CD4-positive, alpha-beta T cell (primary cell): ENCODE measurements at regions not wholly inside any gene's neighbourhood (a gene's known extent, or its start where the extent isn't known, plus 50 kb on each side); places are given as distances from the start of the nearest gene placed in this dataset.

Source experiments
- ATAC-seq: fragments of 200-7000 bp; cut with Tn5 transposase; one replicate; pipeline ENCODE4 v1.10.0; 2022; ENCODE audit warnings: mild to moderate bottlenecking; ENCODE audit not compliant: poor library complexity
- CTCF ChIA-PET: fragments of 350-600 bp; sonication (Branson Sonifier 250); formaldehyde crosslinking; loops from one replicate; lab custom pipeline; 2021; ENCODE audit warnings: antibody characterized with exemption, inconsistent platforms; lab: Charles Lee
- POLR2A ChIA-PET: fragments of 350-600 bp; sonication (Branson Sonifier 250); formaldehyde crosslinking; loops from one replicate; lab custom pipeline; 2021; ENCODE audit warnings: antibody characterized with exemption, inconsistent platforms; lab: Charles Lee
- DNase-seq, 14 experiments: peaks; one replicate each; pipeline ENCODE4 v3.0.0-alpha.2; 2013 to 2020; ENCODE audit warnings: mixed read lengths in 2 of 14
- H3K27ac ChIP-seq, 2 donors: one replicate each; pipeline versions ENCODE4 v1.5.1 to v1.7.0; 2013; ENCODE audit warnings: low read length in 2 of 2, low read depth in 1 of 2, mild to moderate bottlenecking in 1 of 2
- H3K27me3 ChIP-seq, 2 experiments: 1 replicate in 1 of 2; 2 replicates in 1 of 2; pipeline versions ENCODE4 v1.6.1 to v1.7.0; 2013; ENCODE audit warnings: low read length in 2 of 2, control low read depth in 1 of 2, mild to moderate bottlenecking in 1 of 2, moderate library complexity in 1 of 2; ENCODE audit not compliant: insufficient read depth in 2 of 2, control insufficient read depth in 1 of 2
- H3K36me3 ChIP-seq: one replicate; pipeline ENCODE4 v1.6.1; 2013; ENCODE audit warnings: low read length, control low read depth; ENCODE audit not compliant: insufficient read depth
- H3K4me1 ChIP-seq: one replicate; pipeline ENCODE4 v1.6.1; 2013; ENCODE audit warnings: low read length, control low read depth; ENCODE audit not compliant: insufficient read depth
- H3K4me3 ChIP-seq: one replicate; pipeline ENCODE4 v1.5.1; 2013; ENCODE audit warnings: mild to moderate bottlenecking, low read length, moderate library complexity
- H3K9me3 ChIP-seq, 2 experiments: 1 replicate in 1 of 2; 2 replicates in 1 of 2; pipeline versions ENCODE4 v1.6.1 to v1.7.0; 2013; ENCODE audit warnings: low read length in 2 of 2, mild to moderate bottlenecking in 2 of 2, control low read depth in 1 of 2, moderate library complexity in 1 of 2; ENCODE audit not compliant: control insufficient read depth in 1 of 2, insufficient read depth in 1 of 2
- H3K27ac Mint-ChIP-seq: one replicate; pipeline ENCODE4 v1.8.0; 2020; ENCODE audit warnings: mixed read lengths
- H3K27me3 Mint-ChIP-seq: one replicate; pipeline ENCODE4 v1.8.0; 2021; ENCODE audit warnings: mixed read lengths
- H3K36me3 Mint-ChIP-seq: one replicate; pipeline ENCODE4 v1.8.0; 2021; ENCODE audit warnings: low read depth, mixed read lengths
- H3K4me1 Mint-ChIP-seq: one replicate; pipeline ENCODE4 v1.8.0; 2021; ENCODE audit warnings: low read depth, mixed read lengths
- H3K4me3 Mint-ChIP-seq: one replicate; pipeline ENCODE4 v1.8.0; 2020; ENCODE audit warnings: mild to moderate bottlenecking, mixed read lengths
- H3K9me3 Mint-ChIP-seq: one replicate; pipeline ENCODE4 v1.8.0; 2020; ENCODE audit warnings: mixed read lengths
- CTCF ChIP-seq: fragments of 200-600 bp; IDR thresholded peaks from one replicate; pipeline ENCODE4 v1.8.0; 2022; ENCODE audit warnings: antibody characterized with exemption, mild to moderate bottlenecking
- intact Hi-C, 2 experiments: fragments of 100-400 bp; cut with DNase I in 1 of 2; cut with micrococcal nuclease in 1 of 2; formaldehyde crosslinking; loops; one replicate each; pipeline versions ENCODE4 v1.15.1 to v1.9.0; 2023 to 2025; cut with DNase I, micrococcal nuclease

GRCh38 chr11:19355601-19356000 lies 114.9 kb upstream of the E2F8 start:
- DNase-seq (no peak), ATAC-seq (no peak)
- Mint-ChIP-seq H3K36me3 (no peaks in the 10 kb centered on the region), H3K27ac (no peak overlapping the region), H3K27me3 (peaks cover 40% of the 10 kb centered on the region), H3K4me3 (no peak overlapping the region), H3K9me3 (no peaks in the 10 kb centered on the region), H3K4me1 (no peaks in the 10 kb centered on the region)
- no peak for TF ChIP-seq CTCF
- no peak overlapping the region for H3K4me3 ChIP-seq
- CTCF ChIA-PET: no interaction called here
- peaks cover 12 to 27% of the 10 kb centered on the region in 2 experiments for H3K27me3 ChIP-seq
- no peaks in the 10 kb centered on the region for H3K36me3 ChIP-seq
- no peaks in the 10 kb centered on the region for H3K9me3 ChIP-seq
- H3K27ac ChIP-seq: no peak overlapping the region
- no peaks in the 10 kb centered on the region for H3K4me1 ChIP-seq
- POLR2A ChIA-PET: no interaction called here
- intact Hi-C loops: no loop called here

GRCh38 chr11:19353287-19353850 lies 112.6 kb upstream of the E2F8 start:
- Mint-ChIP-seq H3K4me3 (no peak overlapping the region), H3K36me3 (no peaks in the 10 kb centered on the region), H3K27me3 (peaks cover 61% of the 10 kb centered on the region), H3K9me3 (no peaks in the 10 kb centered on the region), H3K4me1 (no peaks in the 10 kb centered on the region), H3K27ac (no peak overlapping the region)
- no peak overlapping the region for H3K27ac ChIP-seq
- ATAC-seq (no peak), DNase-seq (no peak)
- H3K4me3 ChIP-seq: no peak overlapping the region
- no peaks in the 10 kb centered on the region for H3K36me3 ChIP-seq
- peaks cover 27 to 41% of the 10 kb centered on the region in 2 experiments for H3K27me3 ChIP-seq
- POLR2A ChIA-PET: no interaction called here
- no peak for TF ChIP-seq CTCF
- CTCF ChIA-PET: no interaction called here
- intact Hi-C loops: no loop called here
- H3K4me1 ChIP-seq: no peaks in the 10 kb centered on the region
- H3K9me3 ChIP-seq: peaks cover 0 to 5% of the 10 kb centered on the region in 2 experiments

GRCh38 chr11:19352771-19353160 lies 112.0 kb upstream of the E2F8 start:
- Histone ChIP-seq H3K4me3 (no peak overlapping the region), H3K4me1 (no peaks in the 10 kb centered on the region), H3K9me3 (peaks cover 0 to 5% of the 10 kb centered on the region in 2 experiments), H3K36me3 (no peaks in the 10 kb centered on the region), H3K27ac (no peak overlapping the region), H3K27me3 (peaks cover 32 to 42% of the 10 kb centered on the region in 2 experiments)
- Mint-ChIP-seq H3K4me1 (no peaks in the 10 kb centered on the region), H3K27me3 (peaks cover 62% of the 10 kb centered on the region), H3K4me3 (no peak overlapping the region), H3K9me3 (no peaks in the 10 kb centered on the region), H3K27ac (no peak overlapping the region), H3K36me3 (no peaks in the 10 kb centered on the region)
- DNase-seq (no peak), ATAC-seq (no peak)
- intact Hi-C loops: no loop called here
- TF ChIP-seq CTCF: no peak
- ChIA-PET POLR2A (no interaction called here), CTCF (no interaction called here)
